ENCODE measurements at regions not wholly inside any gene's neighbourhood (a gene's known extent, or its start where the extent isn't known, plus 50 kb on each side); places are given as distances from the start of the nearest gene placed in this dataset.
"Not testable (repeated sequence)": the region's sequence is repeated elsewhere in the genome, so short reads cannot be mapped to it uniquely, and the experiment has no call there.

- peak; percentile 63 for DNase-seq
Observed at GRCh38 chr4:19577097-19577496, 674.6 kb upstream of the SLIT2 start.

- DNase-seq = no peak
Observed at GRCh38 chr4:19575924-19576323, 675.8 kb upstream of the SLIT2 start.

- DNase-seq = no peak
Observed at GRCh38 chr4:19566041-19566440, 685.7 kb upstream of the SLIT2 start.

GRCh38 chr4:19562456-19562855, 689.2 kb upstream of the SLIT2 start:
- no peak for DNase-seq

- peak; percentile 25 for DNase-seq
Observed at GRCh38 chr4:19557161-19557560, 694.5 kb upstream of the SLIT2 start.

- DNase-seq = not testable (repeated sequence)
Observed at GRCh38 chr4:19556276-19556675, 695.4 kb upstream of the SLIT2 start.

GRCh38 chr4:19547463-19547862, 704.2 kb upstream of the SLIT2 start:
- DNase-seq = no peak

GRCh38 chr4:19544446-19545125, 707.1 kb upstream of the SLIT2 start:
- DNase-seq = no peak

- no peak for DNase-seq
Observed at GRCh38 chr4:19540859-19541540, 710.7 kb upstream of the SLIT2 start.

GRCh38 chr4:19539201-19539600, 712.5 kb upstream of the SLIT2 start:
- no peak for DNase-seq

GRCh38 chr4:19534159-19534558, 717.5 kb upstream of the SLIT2 start:
- no peak for DNase-seq

- DNase-seq = peak; percentile 10
Observed at GRCh38 chr4:19531906-19532848, 719.5 kb upstream of the SLIT2 start.

- DNase-seq = no peak
Observed at GRCh38 chr4:19523964-19524363, 727.7 kb upstream of the SLIT2 start.

- DNase-seq = peak; percentile 50
Observed at GRCh38 chr4:19522966-19523365, 728.7 kb upstream of the SLIT2 start.

- DNase-seq = no peak
Observed at GRCh38 chr4:19520939-19521520, 730.7 kb upstream of the SLIT2 start.

- DNase-seq = no peak
Observed at GRCh38 chr4:19514276-19515070, 737.2 kb upstream of the SLIT2 start.

- no peak for DNase-seq
Observed at GRCh38 chr4:19512086-19512485, 739.6 kb upstream of the SLIT2 start.

GRCh38 chr4:19510993-19511392, 740.7 kb upstream of the SLIT2 start:
- DNase-seq = no peak

- no peak for DNase-seq
Observed at GRCh38 chr4:19508442-19508841, 743.3 kb upstream of the SLIT2 start.

GRCh38 chr4:19497705-19498104, 754.0 kb upstream of the SLIT2 start:
- no peak for DNase-seq

GRCh38 chr4:19496756-19497155, 754.9 kb upstream of the SLIT2 start:
- DNase-seq = no peak

GRCh38 chr4:19494961-19495360, 756.7 kb upstream of the SLIT2 start:
- DNase-seq = peak; percentile 23
